Loucy (cell line): ENCODE measurements at regions not wholly inside any gene's neighbourhood (a gene's known extent, or its start where the extent isn't known, plus 50 kb on each side); places are given as distances from the start of the nearest gene placed in this dataset.
"Not testable (repeated sequence)": the region's sequence is repeated elsewhere in the genome, so short reads cannot be mapped to it uniquely, and the experiment has no call there.

Source experiments
- CTCF ChIP-seq: fragments of 200-600 bp; sonication (generic); conservative IDR thresholded peaks from 2 replicates; pipeline ENCODE4 v1.5.1; 2014; ENCODE audit warnings: mild to moderate bottlenecking, antibody characterized with exemption, low read length
- EZH2phosphoT487 ChIP-seq: fragments of 200-600 bp; IDR thresholded peaks from 2 replicates; pipeline ENCODE4 v1.6.1; 2018; ENCODE audit warnings: antibody characterized with exemption, mild to moderate bottlenecking, moderate library complexity, borderline replicate concordance

GRCh38 chr9:42782201-42782600, 598.7 kb downstream of the SPATA31A6 start:
- TF ChIP-seq CTCF, EZH2phosphoT487: not testable (repeated sequence)
